Neural progenitor cell (in vitro differentiated cells): ENCODE measurements at regions not wholly inside any gene's neighbourhood (a gene's known extent, or its start where the extent isn't known, plus 50 kb on each side); places are given as distances from the start of the nearest gene placed in this dataset.

ENCODE experiments used
- EZH2 ChIP-seq: fragments of 200-600 bp; sonication (generic); IDR thresholded peaks from 2 replicates; pipeline ENCODE4 v1.6.1; 2017; ENCODE audit warnings: antibody characterized with exemption, mild to moderate bottlenecking, moderate library complexity
- TF ChIP-seq, protein P1 (sequence below): fragments of 200-600 bp; sonication (generic); IDR thresholded peaks from 2 replicates; pipeline ENCODE4 v1.5.1; 2017; ENCODE audit warnings: antibody characterized with exemption, mild to moderate bottlenecking

DNA sequence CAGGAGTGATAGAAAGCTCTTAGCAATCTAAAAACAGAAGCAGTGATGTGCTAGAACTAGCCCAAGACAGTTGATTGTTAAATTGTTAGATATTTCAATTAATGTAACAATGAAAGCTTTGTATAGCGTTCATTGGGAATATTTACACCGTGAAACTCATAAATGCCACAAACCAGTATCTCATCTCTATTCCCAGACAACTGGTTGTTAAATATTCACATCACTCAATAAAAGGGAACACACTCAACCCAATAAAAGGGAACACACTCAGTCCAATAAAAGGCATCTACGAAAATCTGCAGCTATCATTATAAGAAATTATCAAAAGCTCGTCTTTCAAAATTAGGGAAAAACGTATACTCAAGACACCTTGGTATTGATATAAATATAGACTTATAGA is 270.9 kb downstream of the CYLC2 start:
- TF ChIP-seq, protein P1, sequence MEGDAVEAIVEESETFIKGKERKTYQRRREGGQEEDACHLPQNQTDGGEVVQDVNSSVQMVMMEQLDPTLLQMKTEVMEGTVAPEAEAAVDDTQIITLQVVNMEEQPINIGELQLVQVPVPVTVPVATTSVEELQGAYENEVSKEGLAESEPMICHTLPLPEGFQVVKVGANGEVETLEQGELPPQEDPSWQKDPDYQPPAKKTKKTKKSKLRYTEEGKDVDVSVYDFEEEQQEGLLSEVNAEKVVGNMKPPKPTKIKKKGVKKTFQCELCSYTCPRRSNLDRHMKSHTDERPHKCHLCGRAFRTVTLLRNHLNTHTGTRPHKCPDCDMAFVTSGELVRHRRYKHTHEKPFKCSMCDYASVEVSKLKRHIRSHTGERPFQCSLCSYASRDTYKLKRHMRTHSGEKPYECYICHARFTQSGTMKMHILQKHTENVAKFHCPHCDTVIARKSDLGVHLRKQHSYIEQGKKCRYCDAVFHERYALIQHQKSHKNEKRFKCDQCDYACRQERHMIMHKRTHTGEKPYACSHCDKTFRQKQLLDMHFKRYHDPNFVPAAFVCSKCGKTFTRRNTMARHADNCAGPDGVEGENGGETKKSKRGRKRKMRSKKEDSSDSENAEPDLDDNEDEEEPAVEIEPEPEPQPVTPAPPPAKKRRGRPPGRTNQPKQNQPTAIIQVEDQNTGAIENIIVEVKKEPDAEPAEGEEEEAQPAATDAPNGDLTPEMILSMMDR, result no peak
- TF ChIP-seq EZH2, result no peak
